Esophagus squamous epithelium (tissue), 5 donors: ENCODE measurements at regions not wholly inside any gene's neighbourhood (a gene's known extent, or its start where the extent isn't known, plus 50 kb on each side); places are given as distances from the start of the nearest gene placed in this dataset.

Experiments used
- DNase-seq: peaks from one replicate; lab custom pipeline; 2025; lab: John Stamatoyannopoulos, UW
- H3K27ac ChIP-seq, 4 donors: fragments of 200-600 bp; sonication (generic); one replicate each; pipeline ENCODE4 v1.5.1; 2016 to 2019; ENCODE audit warnings: mild to moderate bottlenecking in 1 of 4
- H3K27me3 ChIP-seq, 4 donors: fragments of 200-600 bp; sonication (generic); 1 replicate in 3 of 4; 2 replicates in 1 of 4; pipeline versions ENCODE4 v1.5.1 to v1.6.0; 2017 to 2021; ENCODE audit warnings: antibody characterized with exemption in 1 of 4
- H3K36me3 ChIP-seq, 3 donors: fragments of 200-600 bp; sonication (generic); one replicate each; pipeline ENCODE4 v1.5.1; 2016 to 2019
- H3K4me1 ChIP-seq, 3 donors: fragments of 200-600 bp; sonication (generic); one replicate each; pipeline ENCODE4 v1.5.1; 2017 to 2019
- H3K4me3 ChIP-seq, 4 donors: fragments of 200-600 bp; sonication (generic); 1 replicate in 3 of 4; 2 replicates in 1 of 4; pipeline ENCODE4 v1.5.1; 2016 to 2019; ENCODE audit warnings: mild to moderate bottlenecking in 2 of 4, moderate library complexity in 1 of 4
- H3K9me3 ChIP-seq, 3 donors: fragments of 200-600 bp; sonication (generic); one replicate each; pipeline ENCODE4 v1.5.1; 2016 to 2019
- CTCF ChIP-seq, 6 experiments: fragments of 450-650 bp in 4 of 6; fragments of 200-600 bp in 2 of 6; sonication (generic) in 2 of 6; IDR thresholded peaks; one replicate each; pipeline ENCODE4 v1.5.1; 2016 to 2019; ENCODE audit warnings: antibody characterized with exemption in 6 of 6, mild to moderate bottlenecking in 4 of 6, moderate library complexity in 4 of 6
- POLR2A ChIP-seq, 4 donors: fragments of 450-650 bp; IDR thresholded peaks; one replicate each; pipeline ENCODE4 v1.6.1; 2017; ENCODE audit warnings: antibody characterized with exemption in 4 of 4, mild to moderate bottlenecking in 4 of 4, moderate library complexity in 3 of 4
- WGBS, 2 donors: methylation state at CpG; one replicate each; pipeline ENCODE4 v1.1.5; 2018; 5-methylcytosine and 5-hydroxymethylcytosine counted together
- intact Hi-C: fragments of 100-400 bp; cut with DNase I; formaldehyde crosslinking; loops from one replicate; pipeline ENCODE4 v1.15.0; 2022
- donor health status: DM: yes; HTN: yes; CAD: no.

- intact Hi-C loops, result no loop called here
- no peak overlapping the region for H3K27ac ChIP-seq
- no peak overlapping the region for H3K4me3 ChIP-seq
- TF ChIP-seq POLR2A (IDR thresholded peaks at IDR 0.05) (no peak), CTCF (IDR thresholded peaks at IDR 0.05) (no peak)
- H3K36me3 ChIP-seq, result no peaks in the 10 kb centered on the region
- H3K9me3 ChIP-seq, result no peaks in the 10 kb centered on the region
- no peaks in the 10 kb centered on the region for H3K27me3 ChIP-seq
- H3K4me1 ChIP-seq, result no peaks in the 10 kb centered on the region
- DNase-seq, result no peak
- 70 to 71% methylated on average over 5 to 7 of the region's 8 CpGs for WGBS, 2 donors
Observed at GRCh38 chr20:60970601-60971000, 281.5 kb upstream of the CDH4 start.

- TF ChIP-seq POLR2A (IDR thresholded peaks at IDR 0.05), result no peak
- no peak for TF ChIP-seq CTCF (IDR thresholded peaks at IDR 0.05)
- peaks cover 0 to 3% (median 0%) of the 10 kb centered on the region in 3 donors for H3K9me3 ChIP-seq
- no peak overlapping the region for H3K27ac ChIP-seq
- no peaks in the 10 kb centered on the region for H3K36me3 ChIP-seq
- intact Hi-C loops, result no loop called here
- H3K4me1 ChIP-seq, result no peaks in the 10 kb centered on the region
- H3K27me3 ChIP-seq, result no peaks in the 10 kb centered on the region
- WGBS, 2 donors, result 78 to 81% methylated on average over 8 to 9 of the region's 10 CpGs
- no peak for DNase-seq
- H3K4me3 ChIP-seq, result no peak overlapping the region
Observed at GRCh38 chr20:60974022-60974421, 278.0 kb upstream of the CDH4 start.

- no peak overlapping the region for H3K27ac ChIP-seq
- WGBS, 2 donors, result 65 to 71% methylated on average over 9 of the region's 9 CpGs
- intact Hi-C loops, result no loop called here
- H3K4me1 ChIP-seq, result no peaks in the 10 kb centered on the region
- H3K36me3 ChIP-seq, result no peaks in the 10 kb centered on the region
- no peak for DNase-seq
- H3K9me3 ChIP-seq, result peaks cover 0 to 8% (median 0%) of the 10 kb centered on the region in 3 donors
- no peaks in the 10 kb centered on the region for H3K27me3 ChIP-seq
- no peak overlapping the region for H3K4me3 ChIP-seq
- TF ChIP-seq POLR2A (IDR thresholded peaks at IDR 0.05) (no peak), CTCF (IDR thresholded peaks at IDR 0.05) (no peak)
Observed at GRCh38 chr20:60974441-60974945, 277.6 kb upstream of the CDH4 start.

GRCh38 chr20:60976139-60976538 is 275.9 kb upstream of the CDH4 start:
- WGBS, 2 donors, result 80 to 94% methylated on average over 2 to 10 of the region's 15 CpGs
- no peak for TF ChIP-seq CTCF (IDR thresholded peaks at IDR 0.05)
- TF ChIP-seq POLR2A (IDR thresholded peaks at IDR 0.05), result no peak
- H3K4me1 ChIP-seq, result no peaks in the 10 kb centered on the region
- H3K36me3 ChIP-seq, result no peaks in the 10 kb centered on the region
- no peaks in the 10 kb centered on the region for H3K27me3 ChIP-seq
- no peak overlapping the region for H3K27ac ChIP-seq
- no peak for DNase-seq
- H3K9me3 ChIP-seq, result peaks cover 0 to 22% (median 4%) of the 10 kb centered on the region in 3 donors
- H3K4me3 ChIP-seq, result no peak overlapping the region
- intact Hi-C loops, result no loop called here

GRCh38 chr20:60976913-60977312 is 275.1 kb upstream of the CDH4 start:
- WGBS, 2 donors, result 66% methylated on average over 4 of the region's 4 CpGs; no CpG with 5 or more reads in 1 of the 2 donors
- intact Hi-C loops, result no loop called here
- no peak overlapping the region for H3K27ac ChIP-seq
- H3K4me1 ChIP-seq, result no peaks in the 10 kb centered on the region
- DNase-seq, result no peak
- H3K36me3 ChIP-seq, result no peaks in the 10 kb centered on the region
- no peak overlapping the region for H3K4me3 ChIP-seq
- H3K9me3 ChIP-seq, result peaks cover 0 to 22% (median 4%) of the 10 kb centered on the region in 3 donors
- H3K27me3 ChIP-seq, result no peaks in the 10 kb centered on the region
- TF ChIP-seq POLR2A (IDR thresholded peaks at IDR 0.05), result no peak
- no peak for TF ChIP-seq CTCF (IDR thresholded peaks at IDR 0.05)
